ENCODE measurements at regions not wholly inside any gene's neighbourhood (a gene's known extent, or its start where the extent isn't known, plus 50 kb on each side); places are given as distances from the start of the nearest gene placed in this dataset.

DNA sequence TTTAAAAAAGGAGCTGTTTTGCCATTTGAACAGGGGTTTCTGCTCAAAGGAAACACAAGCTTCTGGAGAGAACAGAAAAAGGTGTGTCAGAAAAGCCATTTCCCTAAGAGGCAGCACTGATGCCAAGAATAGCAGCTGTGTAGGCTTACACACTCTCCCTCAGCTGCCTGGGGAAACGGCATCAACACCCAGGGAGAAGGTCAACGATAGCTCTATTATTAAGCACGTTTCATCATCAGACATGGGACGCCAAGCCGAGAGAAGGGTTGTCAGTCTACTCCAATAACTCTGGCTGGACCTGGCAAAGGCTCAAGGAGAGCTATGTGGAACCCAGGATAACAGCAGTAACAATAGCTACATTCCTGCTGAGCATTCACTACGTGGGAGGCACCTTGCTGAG lies 314.2 kb downstream of the CDK5RAP2 start:
- TF ChIP-seq, protein P1, sequence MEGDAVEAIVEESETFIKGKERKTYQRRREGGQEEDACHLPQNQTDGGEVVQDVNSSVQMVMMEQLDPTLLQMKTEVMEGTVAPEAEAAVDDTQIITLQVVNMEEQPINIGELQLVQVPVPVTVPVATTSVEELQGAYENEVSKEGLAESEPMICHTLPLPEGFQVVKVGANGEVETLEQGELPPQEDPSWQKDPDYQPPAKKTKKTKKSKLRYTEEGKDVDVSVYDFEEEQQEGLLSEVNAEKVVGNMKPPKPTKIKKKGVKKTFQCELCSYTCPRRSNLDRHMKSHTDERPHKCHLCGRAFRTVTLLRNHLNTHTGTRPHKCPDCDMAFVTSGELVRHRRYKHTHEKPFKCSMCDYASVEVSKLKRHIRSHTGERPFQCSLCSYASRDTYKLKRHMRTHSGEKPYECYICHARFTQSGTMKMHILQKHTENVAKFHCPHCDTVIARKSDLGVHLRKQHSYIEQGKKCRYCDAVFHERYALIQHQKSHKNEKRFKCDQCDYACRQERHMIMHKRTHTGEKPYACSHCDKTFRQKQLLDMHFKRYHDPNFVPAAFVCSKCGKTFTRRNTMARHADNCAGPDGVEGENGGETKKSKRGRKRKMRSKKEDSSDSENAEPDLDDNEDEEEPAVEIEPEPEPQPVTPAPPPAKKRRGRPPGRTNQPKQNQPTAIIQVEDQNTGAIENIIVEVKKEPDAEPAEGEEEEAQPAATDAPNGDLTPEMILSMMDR (IDR thresholded peaks at IDR 0.05 in 8 of 11, conservative IDR thresholded peaks at IDR 0.05 in 3 of 11) = no peak
- TF ChIP-seq POLR2A (IDR thresholded peaks at IDR 0.05) (no peak), POLR2AphosphoS5 (IDR thresholded peaks at IDR 0.05) (no peak)

Measured in spleen (tissue), 7 donors.